Hepatocyte (in vitro differentiated cells): ENCODE measurements at regions not wholly inside any gene's neighbourhood (a gene's known extent, or its start where the extent isn't known, plus 50 kb on each side); places are given as distances from the start of the nearest gene placed in this dataset.

ENCODE experiments used
- DNase-seq: peaks from one replicate; pipeline ENCODE4 v3.0.0-alpha.2; 2016; ENCODE audit warnings: low spot score
- H2AFZ ChIP-seq: fragments of 200-600 bp; sonication (generic); 2 replicates; pipeline ENCODE4 v1.6.0; 2016; ENCODE audit warnings: antibody characterized with exemption, mild to moderate bottlenecking
- H3K27ac ChIP-seq: fragments of 200-600 bp; sonication (generic); 2 replicates; pipeline ENCODE4 v1.5.1; 2016; ENCODE audit warnings: mild to moderate bottlenecking
- H3K27me3 ChIP-seq: fragments of 200-600 bp; sonication (generic); 2 replicates; pipeline ENCODE4 v1.6.1; 2016
- H3K36me3 ChIP-seq: fragments of 200-600 bp; sonication (generic); replicated peaks from 2 replicates; pipeline ENCODE4 v1.5.1; 2016; ENCODE audit warnings: low read depth; ENCODE audit not compliant: insufficient read depth
- H3K4me1 ChIP-seq: fragments of 200-600 bp; sonication (generic); 2 replicates; pipeline ENCODE4 v1.5.1; 2016; ENCODE audit warnings: mild to moderate bottlenecking, moderate library complexity; ENCODE audit not compliant: insufficient read depth
- H3K4me2 ChIP-seq: fragments of 200-600 bp; sonication (generic); 2 replicates; pipeline ENCODE4 v1.6.0; 2016
- H3K4me3 ChIP-seq: fragments of 200-600 bp; sonication (generic); 2 replicates; pipeline ENCODE4 v1.5.1; 2016; ENCODE audit warnings: mild to moderate bottlenecking
- H3K79me2 ChIP-seq: fragments of 200-600 bp; sonication (generic); 2 replicates; pipeline ENCODE4 v1.6.0; 2017; ENCODE audit warnings: mild to moderate bottlenecking
- H3K9me2 ChIP-seq: fragments of 200-600 bp; sonication (generic); replicated peaks from 2 replicates; pipeline ENCODE4 v1.6.0; 2017; ENCODE audit warnings: mild to moderate bottlenecking; ENCODE audit not compliant: insufficient read depth
- H3K9me3 ChIP-seq: fragments of 200-600 bp; sonication (generic); 2 replicates; pipeline ENCODE4 v1.5.1; 2016; ENCODE audit warnings: low read depth, mild to moderate bottlenecking
- H4K20me1 ChIP-seq: fragments of 200-600 bp; sonication (generic); 2 replicates; pipeline ENCODE4 v1.6.0; 2016; ENCODE audit warnings: mild to moderate bottlenecking; ENCODE audit not compliant: insufficient read depth, poor library complexity, severe bottlenecking
- CTCF ChIP-seq: fragments of 200-600 bp; sonication (generic); IDR thresholded peaks from 2 replicates; pipeline ENCODE4 v1.5.1; 2016; ENCODE audit warnings: antibody characterized with exemption, mild to moderate bottlenecking; ENCODE audit not compliant: poor library complexity
- EZH2 ChIP-seq: fragments of 200-600 bp; sonication (generic); IDR thresholded peaks from 2 replicates; pipeline ENCODE4 v1.6.1; 2016; ENCODE audit warnings: antibody characterized with exemption, mild to moderate bottlenecking, borderline replicate concordance
- EZH2phosphoT487 ChIP-seq: fragments of 200-600 bp; sonication (generic); IDR thresholded peaks from one replicate; pipeline ENCODE4 v1.6.1; 2018; ENCODE audit warnings: antibody characterized with exemption, mild to moderate bottlenecking, low read depth, moderate library complexity; ENCODE audit not compliant: unreplicated experiment, severe bottlenecking
- WGBS: methylation state at CpG from one replicate; pipeline ENCODE4 v1.1.6; 2016; ENCODE audit warnings: low lambda C conversion rate; ENCODE audit errors: missing lambda C conversion rate; 5-methylcytosine and 5-hydroxymethylcytosine counted together

DNA sequence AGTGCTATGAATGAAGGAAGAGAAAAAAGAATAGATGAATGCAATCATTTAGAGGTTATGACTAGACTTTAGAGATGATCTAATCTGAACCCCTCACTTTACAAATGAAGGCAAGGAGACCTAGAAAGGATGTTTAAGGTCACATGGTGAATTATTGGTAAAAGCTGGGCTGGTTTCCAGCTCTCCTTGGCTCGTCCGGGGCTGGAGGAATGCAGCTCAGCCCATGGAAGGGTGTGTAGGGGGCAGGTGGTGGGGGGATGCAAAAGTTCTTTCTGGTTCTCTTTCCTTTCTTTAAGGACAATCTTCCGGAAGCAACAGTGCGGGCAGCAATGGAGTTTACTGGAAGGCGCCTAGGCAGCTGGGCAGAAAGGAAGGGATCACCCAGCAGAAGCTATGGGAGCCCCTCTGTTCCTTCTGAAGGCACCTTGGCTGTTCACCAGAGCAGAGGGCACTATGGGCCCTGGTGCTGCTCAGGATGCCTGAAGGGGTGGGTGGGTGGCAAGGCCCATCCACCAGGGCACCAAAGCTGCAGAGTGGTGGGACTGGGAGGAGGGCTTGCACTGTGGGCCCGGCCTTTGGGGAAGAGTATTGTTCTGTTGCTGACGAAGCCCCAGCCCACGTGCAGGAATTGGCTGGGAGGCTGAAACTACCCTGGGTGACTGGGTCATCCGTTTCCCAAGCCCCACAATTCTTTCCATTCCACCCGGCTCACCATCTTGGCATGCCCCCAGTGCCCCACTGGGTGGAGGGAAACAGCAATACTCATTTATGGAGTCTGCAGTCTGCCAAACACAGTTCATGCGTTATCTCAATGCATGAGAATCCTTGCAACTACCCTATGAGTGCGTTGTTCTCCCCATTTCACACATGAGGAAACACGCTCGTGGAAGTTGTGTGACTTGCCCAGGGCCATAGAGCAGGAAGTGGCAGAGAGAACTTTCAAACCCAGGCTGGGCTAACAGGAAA, 78.2 kb downstream of the IRF2BPL start:
- peaks cover 57% of the 10 kb centered on the region for H3K4me1 ChIP-seq
- H3K27ac ChIP-seq = peak overlapping the region; percentile 77
- H3K4me2 ChIP-seq = no peak overlapping the region
- H3K4me3 ChIP-seq = no peak overlapping the region
- no peaks in the 10 kb centered on the region for H3K9me3 ChIP-seq
- no peaks in the 10 kb centered on the region for H4K20me1 ChIP-seq
- TF ChIP-seq CTCF (no peak), EZH2phosphoT487 (no peak), EZH2 (no peak)
- no peaks in the 10 kb centered on the region for H3K27me3 ChIP-seq
- H2AFZ ChIP-seq = no peak overlapping the region
- no peaks in the 10 kb centered on the region for H3K9me2 ChIP-seq
- 83% methylated on average over 14 of the region's 14 CpGs for WGBS
- no peaks in the 10 kb centered on the region for H3K36me3 ChIP-seq
- no peaks in the 10 kb centered on the region for H3K79me2 ChIP-seq
- no peak for DNase-seq

DNA sequence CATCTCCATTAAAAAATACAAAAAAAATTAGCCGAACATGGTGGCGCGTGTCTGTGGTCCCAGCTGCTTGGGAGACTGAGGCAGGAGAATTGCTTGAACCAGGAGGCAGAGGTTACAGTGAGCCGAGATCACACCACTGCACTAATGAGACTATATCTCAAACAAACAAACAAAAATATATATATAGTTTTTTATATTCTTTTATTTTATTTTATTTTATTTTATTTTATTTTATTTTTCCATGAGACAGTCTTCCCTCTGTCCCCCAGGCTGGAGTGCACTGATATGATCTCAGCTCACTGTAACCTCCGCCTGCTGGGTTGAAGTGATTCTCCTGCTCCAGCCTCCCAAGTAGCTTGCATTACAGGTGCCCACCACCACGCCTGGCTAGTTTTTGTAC, 79.5 kb downstream of the IRF2BPL start:
- H3K9me3 ChIP-seq = no peaks in the 10 kb centered on the region
- no peaks in the 10 kb centered on the region for H4K20me1 ChIP-seq
- DNase-seq = no peak
- no peaks in the 10 kb centered on the region for H3K79me2 ChIP-seq
- no peak overlapping the region for H2AFZ ChIP-seq
- no peak overlapping the region for H3K4me2 ChIP-seq
- H3K4me3 ChIP-seq = no peak overlapping the region
- H3K36me3 ChIP-seq = no peaks in the 10 kb centered on the region
- WGBS = over 99% methylated on average over 6 of the region's 6 CpGs
- no peaks in the 10 kb centered on the region for H3K27me3 ChIP-seq
- TF ChIP-seq CTCF (no peak), EZH2 (no peak), EZH2phosphoT487 (no peak)
- H3K27ac ChIP-seq = no peak overlapping the region
- no peaks in the 10 kb centered on the region for H3K9me2 ChIP-seq
- H3K4me1 ChIP-seq = peaks cover 48% of the 10 kb centered on the region

DNA sequence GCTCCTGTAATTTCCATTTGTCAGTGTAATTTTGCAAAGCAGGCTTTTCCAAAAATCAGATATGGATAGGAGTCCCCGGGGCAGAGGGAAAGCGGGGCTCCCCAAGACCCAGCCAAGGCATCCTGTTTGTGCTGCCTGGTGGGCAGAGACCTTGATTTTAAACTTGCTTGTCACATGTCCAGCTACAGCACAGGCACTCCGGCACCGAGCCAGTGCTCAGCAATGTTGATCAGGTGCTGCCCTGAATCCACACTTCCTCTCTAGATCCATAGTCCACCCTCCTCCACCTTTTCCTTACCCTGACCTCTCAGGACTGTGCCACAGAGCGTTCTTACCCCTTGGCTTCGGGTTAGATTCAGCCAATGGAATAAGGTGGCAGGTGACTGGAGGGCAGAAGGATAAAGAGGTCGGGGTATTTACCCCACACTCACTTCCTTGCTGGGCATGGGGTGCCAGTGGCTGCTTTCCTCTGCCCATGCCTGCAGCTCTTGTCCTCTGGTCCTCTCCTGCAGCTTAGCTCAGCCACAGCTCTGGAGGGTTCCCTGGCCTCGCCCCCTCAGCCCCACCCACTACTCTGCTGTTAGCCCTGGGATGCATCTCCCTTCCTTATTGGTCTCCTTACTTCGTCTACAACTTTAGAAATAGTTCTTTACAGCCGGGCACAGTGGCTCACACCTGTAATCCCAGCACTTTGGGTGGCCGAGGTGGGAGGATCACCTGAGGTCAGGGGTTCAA, 80.1 kb downstream of the IRF2BPL start:
- no peak for TF ChIP-seq EZH2phosphoT487
- no peak for TF ChIP-seq CTCF
- TF ChIP-seq EZH2 = no peak
- H3K27ac ChIP-seq = peak overlapping the region; percentile 93
- H4K20me1 ChIP-seq = no peaks in the 10 kb centered on the region
- no peaks in the 10 kb centered on the region for H3K27me3 ChIP-seq
- no peaks in the 10 kb centered on the region for H3K79me2 ChIP-seq
- no peak for DNase-seq
- H2AFZ ChIP-seq = no peak overlapping the region
- H3K4me3 ChIP-seq = no peak overlapping the region
- no peaks in the 10 kb centered on the region for H3K36me3 ChIP-seq
- H3K9me3 ChIP-seq = no peaks in the 10 kb centered on the region
- H3K9me2 ChIP-seq = no peaks in the 10 kb centered on the region
- H3K4me2 ChIP-seq = no peak overlapping the region
- 79% methylated on average over 11 of the region's 11 CpGs for WGBS
- peaks cover 42% of the 10 kb centered on the region for H3K4me1 ChIP-seq
